Kidney (tissue), 13 donors: ENCODE measurements at regions not wholly inside any gene's neighbourhood (a gene's known extent, or its start where the extent isn't known, plus 50 kb on each side); places are given as distances from the start of the nearest gene placed in this dataset.

Experiments
- DNase-seq, 5 donors: peaks; one replicate each; pipeline ENCODE4 v3.0.0-alpha.2; 2013 to 2020
- FAIRE-seq: peaks from 2 replicates; lab custom pipeline; 2012; peaks lifted over from hg19 to GRCh38; lab: Jason Lieb, UNC
- H3K27ac ChIP-seq, 2 donors: one replicate each; pipeline ENCODE4 v1.7.0; 2013; ENCODE audit warnings: low read depth in 2 of 2, low read length in 2 of 2, inconsistent platforms in 1 of 2
- H3K27me3 ChIP-seq: one replicate; pipeline ENCODE4 v1.7.1; 2013; ENCODE audit warnings: low read length, inconsistent platforms; ENCODE audit not compliant: control insufficient read depth, insufficient read depth
- H3K36me3 ChIP-seq, 3 donors: one replicate each; pipeline versions ENCODE4 v1.7.0 to v1.7.1; 2013; ENCODE audit warnings: low read length in 3 of 3, control low read depth in 1 of 3, inconsistent platforms in 1 of 3; ENCODE audit not compliant: insufficient read depth in 3 of 3, control insufficient read depth in 2 of 3
- H3K4me1 ChIP-seq, 3 donors: one replicate each; pipeline versions ENCODE4 v1.7.0 to v1.7.1; 2013; ENCODE audit warnings: low read length in 3 of 3, inconsistent platforms in 1 of 3, low read depth in 1 of 3; ENCODE audit not compliant: control insufficient read depth in 2 of 3, insufficient read depth in 2 of 3
- H3K4me3 ChIP-seq, 3 donors: one replicate each; pipeline versions ENCODE4 v1.7.0 to v1.8.1; 2013; ENCODE audit warnings: low read length in 3 of 3, control low read depth in 1 of 3, inconsistent platforms in 1 of 3
- H3K9ac ChIP-seq, 3 donors: one replicate each; pipeline versions ENCODE4 v1.7.0 to v1.7.1; 2013; ENCODE audit warnings: low read length in 3 of 3, control low read depth in 1 of 3, inconsistent platforms in 1 of 3
- H3K9me3 ChIP-seq, 3 donors: one replicate each; pipeline versions ENCODE4 v1.7.0 to v1.7.1; 2013; ENCODE audit warnings: low read length in 3 of 3, control low read depth in 1 of 3, inconsistent platforms in 1 of 3; ENCODE audit not compliant: control insufficient read depth in 2 of 3, insufficient read depth in 1 of 3
- CTCF ChIP-seq: IDR thresholded peaks from 3 replicates; pipeline ENCODE4 v1.5.1; 2012; ENCODE audit warnings: mild to moderate bottlenecking, moderate library complexity, borderline replicate concordance; ENCODE audit not compliant: insufficient read depth; ENCODE audit errors: extremely low read depth
- intact Hi-C: fragments of 100-400 bp; cut with DNase I; formaldehyde crosslinking; loops from one replicate; pipeline ENCODE4 v1.11.1; 2022
- donor health status: control.
- donor health status: control.
- donor health status: control.
- donor health status: control.
- donor health status: control.
- donor health status: DM: yes; HTN: yes; CAD: no.
- donor health status: Normal renal cell carcinoma (clear cell type).

- no peaks in the 10 kb centered on the region for H3K4me1 ChIP-seq
- intact Hi-C loops = no loop called here
- FAIRE-seq = no peak
- H3K9me3 ChIP-seq = no peaks in the 10 kb centered on the region
- DNase-seq = no peak
- no peaks in the 10 kb centered on the region for H3K27me3 ChIP-seq
- H3K36me3 ChIP-seq = peaks cover 2 to 6% (median 5%) of the 10 kb centered on the region in 3 donors
- no peak overlapping the region for H3K9ac ChIP-seq
- no peak for TF ChIP-seq CTCF
- H3K27ac ChIP-seq = no peak overlapping the region
- H3K4me3 ChIP-seq = no peak overlapping the region
Measured at GRCh38 chr4:20529691-20530090, 170.6 kb upstream of the PACRGL start.

- FAIRE-seq = no peak
- DNase-seq = no peak
Measured at GRCh38 chr4:20532116-20532790, 168.0 kb upstream of the PACRGL start.

GRCh38 chr4:20532871-20533870 lies 167.1 kb upstream of the PACRGL start:
- H3K9me3 ChIP-seq = no peaks in the 10 kb centered on the region
- H3K27me3 ChIP-seq = no peaks in the 10 kb centered on the region
- no peak overlapping the region for H3K4me3 ChIP-seq
- peaks cover 2 to 9% (median 5%) of the 10 kb centered on the region in 3 donors for H3K36me3 ChIP-seq
- intact Hi-C loops = no loop called here
- no peak for TF ChIP-seq CTCF
- no peaks in the 10 kb centered on the region for H3K4me1 ChIP-seq
- no peak overlapping the region for H3K9ac ChIP-seq
- H3K27ac ChIP-seq = no peak overlapping the region
- FAIRE-seq = no peak
- no peak for DNase-seq

More at GRCh38 chr4:20532116-20532790, 168.0 kb upstream of the PACRGL start:
- H3K27me3 ChIP-seq = no peaks in the 10 kb centered on the region
- no peak overlapping the region for H3K27ac ChIP-seq
- H3K9ac ChIP-seq = no peak overlapping the region
- intact Hi-C loops = no loop called here
- H3K9me3 ChIP-seq = no peaks in the 10 kb centered on the region
- H3K4me3 ChIP-seq = no peak overlapping the region
- TF ChIP-seq CTCF = no peak
- H3K36me3 ChIP-seq = peaks cover 2 to 9% (median 5%) of the 10 kb centered on the region in 3 donors
- no peaks in the 10 kb centered on the region for H3K4me1 ChIP-seq
